Neural cell (in vitro differentiated cells): ENCODE measurements at regions not wholly inside any gene's neighbourhood (a gene's known extent, or its start where the extent isn't known, plus 50 kb on each side); places are given as distances from the start of the nearest gene placed in this dataset.
"Not testable (repeated sequence)": the region's sequence is repeated elsewhere in the genome, so short reads cannot be mapped to it uniquely, and the experiment has no call there.

Experiments
- H2AFZ ChIP-seq: fragments of 200-600, 300-800 bp; sonication (generic), shearing (Covaris generic); 2 replicates; pipeline ENCODE4 v1.6.0; 2014; ENCODE audit warnings: low read depth, mild to moderate bottlenecking, antibody characterized with exemption, low read length, moderate library complexity
- H3F3A ChIP-seq: fragments of 200-600 bp; shearing (Covaris generic); 2 replicates; pipeline ENCODE4 v1.6.1; 2016; ENCODE audit warnings: mild to moderate bottlenecking, moderate library complexity, mixed read lengths, antibody characterized with exemption, low read length; ENCODE audit not compliant: insufficient read depth, poor library complexity, severe bottlenecking
- H3K27ac ChIP-seq: fragments of 200-600, 300-800 bp; sonication (generic), shearing (Covaris generic); 2 replicates; pipeline ENCODE4 v1.5.1; 2014; ENCODE audit warnings: mild to moderate bottlenecking, low read length, moderate library complexity
- H3K27me3 ChIP-seq: fragments of 300-800, 200-600 bp; sonication (generic), shearing (Covaris generic); 2 replicates; pipeline ENCODE4 v1.6.0; 2014; ENCODE audit warnings: mild to moderate bottlenecking, low read depth, low read length, moderate library complexity; ENCODE audit not compliant: insufficient read depth
- H3K36me3 ChIP-seq: fragments of 300-800, 200-600 bp; sonication (generic), shearing (Covaris generic); 2 replicates; pipeline ENCODE4 v1.5.1; 2014; ENCODE audit warnings: mild to moderate bottlenecking, antibody characterized with exemption, low read length, moderate library complexity; ENCODE audit not compliant: insufficient read depth
- H3K4me2 ChIP-seq: fragments of 300-800, 200-600 bp; sonication (generic), shearing (Covaris generic); 2 replicates; pipeline ENCODE4 v1.6.0; 2014; ENCODE audit warnings: mild to moderate bottlenecking, low read length
- H3K4me3 ChIP-seq: fragments of 300-800, 200-600 bp; sonication (generic), shearing (Covaris generic); 2 replicates; pipeline ENCODE4 v1.5.1; 2014; ENCODE audit warnings: mild to moderate bottlenecking, low read length, moderate library complexity
- H3K79me2 ChIP-seq: fragments of 200-600 bp; shearing (Covaris generic); replicated peaks from 2 replicates; pipeline ENCODE4 v1.6.0; 2014; ENCODE audit warnings: mild to moderate bottlenecking, low read length, moderate library complexity; ENCODE audit not compliant: insufficient read depth
- H3K9ac ChIP-seq: fragments of 300-800, 200-600 bp; sonication (generic), shearing (Covaris generic); 2 replicates; pipeline ENCODE4 v1.6.1; 2016; ENCODE audit warnings: mild to moderate bottlenecking, low read length, mixed read lengths
- H3K9me2 ChIP-seq: fragments of 200-600 bp; shearing (Covaris generic); 2 replicates; pipeline ENCODE4 v1.6.1; 2016; ENCODE audit warnings: mild to moderate bottlenecking, low read length, mixed read lengths; ENCODE audit not compliant: insufficient read depth
- H3K9me3 ChIP-seq: fragments of 200-600, 300-800 bp; sonication (generic), shearing (Covaris generic); 2 replicates; pipeline ENCODE4 v1.6.1; 2016; ENCODE audit warnings: mild to moderate bottlenecking, mixed run types, low read length, moderate library complexity, mixed read lengths
- H4K20me1 ChIP-seq: fragments of 200-600 bp; shearing (Covaris generic); 2 replicates; pipeline ENCODE4 v1.6.1; 2016; ENCODE audit warnings: mild to moderate bottlenecking, mixed run types; ENCODE audit not compliant: insufficient read depth
- EP300 ChIP-seq: fragments of 450-650 bp; conservative IDR thresholded peaks from 2 replicates; pipeline ENCODE4 v1.6.1; 2014; ENCODE audit warnings: antibody characterized with exemption, mild to moderate bottlenecking, moderate library complexity; ENCODE audit not compliant: poor library complexity, severe bottlenecking
- EZH2 ChIP-seq: fragments of 200-600, 300-800 bp; shearing (Covaris generic), sonication (generic); IDR thresholded peaks from 2 replicates; pipeline ENCODE4 v1.6.1; 2014; ENCODE audit warnings: antibody characterized with exemption, low read length, borderline replicate concordance, mild to moderate bottlenecking; ENCODE audit not compliant: insufficient read depth, poor library complexity, severe bottlenecking
- MXI1 ChIP-seq: fragments of 450-650 bp; conservative IDR thresholded peaks from 2 replicates; pipeline ENCODE4 v1.6.1; 2014; ENCODE audit warnings: antibody characterized with exemption, mild to moderate bottlenecking; ENCODE audit not compliant: poor library complexity, severe bottlenecking
- POLR2AphosphoS5 ChIP-seq: IDR thresholded peaks from 2 replicates; pipeline ENCODE4 v1.6.1; 2012
- RAD21 ChIP-seq: fragments of 450-650 bp; conservative IDR thresholded peaks from 2 replicates; pipeline ENCODE4 v1.6.1; 2014; ENCODE audit warnings: antibody characterized with exemption, mild to moderate bottlenecking, moderate library complexity
- SMC3 ChIP-seq: fragments of 450-650 bp; conservative IDR thresholded peaks from 2 replicates; pipeline ENCODE4 v1.6.1; 2014; ENCODE audit warnings: antibody characterized with exemption, mild to moderate bottlenecking, moderate library complexity; ENCODE audit not compliant: poor library complexity
- TAF1 ChIP-seq: IDR thresholded peaks from 2 replicates; pipeline ENCODE4 v1.6.1; 2012; ENCODE audit warnings: low read depth
- TF ChIP-seq, protein P1 (sequence below): IDR thresholded peaks from 2 replicates; pipeline ENCODE4 v1.6.1; 2012; ENCODE audit warnings: borderline replicate concordance
- TF ChIP-seq, protein P2 (sequence below): fragments of 450-650 bp; IDR thresholded peaks from 2 replicates; pipeline ENCODE4 v1.5.1; 2014; ENCODE audit warnings: antibody characterized with exemption, mild to moderate bottlenecking, moderate library complexity; ENCODE audit not compliant: poor library complexity, severe bottlenecking

DNA sequence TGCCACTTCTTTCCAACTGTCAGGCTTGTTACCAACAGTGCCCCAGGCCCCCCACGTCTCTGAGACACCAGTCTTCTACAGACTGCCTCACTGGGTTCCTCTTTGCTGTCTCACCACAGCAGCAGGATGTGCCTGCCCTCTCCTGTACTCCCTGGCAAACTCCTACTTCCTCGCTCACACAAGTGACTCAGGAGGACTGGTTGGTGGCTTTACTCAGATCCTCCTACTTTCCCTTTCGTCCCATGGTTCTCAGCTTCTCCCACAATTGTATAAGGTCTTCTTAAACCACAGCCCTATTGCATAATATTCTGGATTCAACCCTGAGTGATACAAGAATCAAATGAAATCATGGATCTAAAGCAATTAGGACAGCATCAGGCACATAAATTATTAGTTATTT is 246.6 kb upstream of the PROK2 start:
- H3K27me3 ChIP-seq, result no peaks in the 10 kb centered on the region
- no peak overlapping the region for H3K4me2 ChIP-seq
- H3K4me3 ChIP-seq, result no peak overlapping the region
- no peak overlapping the region for H2AFZ ChIP-seq
- H3F3A ChIP-seq, result no peaks in the 10 kb centered on the region
- no peaks in the 10 kb centered on the region for H3K9me3 ChIP-seq
- no peaks in the 10 kb centered on the region for H4K20me1 ChIP-seq
- no peak overlapping the region for H3K27ac ChIP-seq
- H3K9me2 ChIP-seq, result no peaks in the 10 kb centered on the region
- no peak for TF ChIP-seq RAD21
- TF ChIP-seq, protein P1, sequence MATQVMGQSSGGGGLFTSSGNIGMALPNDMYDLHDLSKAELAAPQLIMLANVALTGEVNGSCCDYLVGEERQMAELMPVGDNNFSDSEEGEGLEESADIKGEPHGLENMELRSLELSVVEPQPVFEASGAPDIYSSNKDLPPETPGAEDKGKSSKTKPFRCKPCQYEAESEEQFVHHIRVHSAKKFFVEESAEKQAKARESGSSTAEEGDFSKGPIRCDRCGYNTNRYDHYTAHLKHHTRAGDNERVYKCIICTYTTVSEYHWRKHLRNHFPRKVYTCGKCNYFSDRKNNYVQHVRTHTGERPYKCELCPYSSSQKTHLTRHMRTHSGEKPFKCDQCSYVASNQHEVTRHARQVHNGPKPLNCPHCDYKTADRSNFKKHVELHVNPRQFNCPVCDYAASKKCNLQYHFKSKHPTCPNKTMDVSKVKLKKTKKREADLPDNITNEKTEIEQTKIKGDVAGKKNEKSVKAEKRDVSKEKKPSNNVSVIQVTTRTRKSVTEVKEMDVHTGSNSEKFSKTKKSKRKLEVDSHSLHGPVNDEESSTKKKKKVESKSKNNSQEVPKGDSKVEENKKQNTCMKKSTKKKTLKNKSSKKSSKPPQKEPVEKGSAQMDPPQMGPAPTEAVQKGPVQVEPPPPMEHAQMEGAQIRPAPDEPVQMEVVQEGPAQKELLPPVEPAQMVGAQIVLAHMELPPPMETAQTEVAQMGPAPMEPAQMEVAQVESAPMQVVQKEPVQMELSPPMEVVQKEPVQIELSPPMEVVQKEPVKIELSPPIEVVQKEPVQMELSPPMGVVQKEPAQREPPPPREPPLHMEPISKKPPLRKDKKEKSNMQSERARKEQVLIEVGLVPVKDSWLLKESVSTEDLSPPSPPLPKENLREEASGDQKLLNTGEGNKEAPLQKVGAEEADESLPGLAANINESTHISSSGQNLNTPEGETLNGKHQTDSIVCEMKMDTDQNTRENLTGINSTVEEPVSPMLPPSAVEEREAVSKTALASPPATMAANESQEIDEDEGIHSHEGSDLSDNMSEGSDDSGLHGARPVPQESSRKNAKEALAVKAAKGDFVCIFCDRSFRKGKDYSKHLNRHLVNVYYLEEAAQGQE, result no peak
- TF ChIP-seq EZH2, result no peak
- TF ChIP-seq SMC3, result no peak
- no peak for TF ChIP-seq POLR2AphosphoS5
- TF ChIP-seq, protein P2, sequence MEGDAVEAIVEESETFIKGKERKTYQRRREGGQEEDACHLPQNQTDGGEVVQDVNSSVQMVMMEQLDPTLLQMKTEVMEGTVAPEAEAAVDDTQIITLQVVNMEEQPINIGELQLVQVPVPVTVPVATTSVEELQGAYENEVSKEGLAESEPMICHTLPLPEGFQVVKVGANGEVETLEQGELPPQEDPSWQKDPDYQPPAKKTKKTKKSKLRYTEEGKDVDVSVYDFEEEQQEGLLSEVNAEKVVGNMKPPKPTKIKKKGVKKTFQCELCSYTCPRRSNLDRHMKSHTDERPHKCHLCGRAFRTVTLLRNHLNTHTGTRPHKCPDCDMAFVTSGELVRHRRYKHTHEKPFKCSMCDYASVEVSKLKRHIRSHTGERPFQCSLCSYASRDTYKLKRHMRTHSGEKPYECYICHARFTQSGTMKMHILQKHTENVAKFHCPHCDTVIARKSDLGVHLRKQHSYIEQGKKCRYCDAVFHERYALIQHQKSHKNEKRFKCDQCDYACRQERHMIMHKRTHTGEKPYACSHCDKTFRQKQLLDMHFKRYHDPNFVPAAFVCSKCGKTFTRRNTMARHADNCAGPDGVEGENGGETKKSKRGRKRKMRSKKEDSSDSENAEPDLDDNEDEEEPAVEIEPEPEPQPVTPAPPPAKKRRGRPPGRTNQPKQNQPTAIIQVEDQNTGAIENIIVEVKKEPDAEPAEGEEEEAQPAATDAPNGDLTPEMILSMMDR, result no peak
- TF ChIP-seq EP300, result no peak
- TF ChIP-seq MXI1, result no peak
- TF ChIP-seq TAF1, result no peak
- H3K79me2 ChIP-seq, result no peaks in the 10 kb centered on the region
- no peaks in the 10 kb centered on the region for H3K36me3 ChIP-seq
- H3K9ac ChIP-seq, result no peak overlapping the region

DNA sequence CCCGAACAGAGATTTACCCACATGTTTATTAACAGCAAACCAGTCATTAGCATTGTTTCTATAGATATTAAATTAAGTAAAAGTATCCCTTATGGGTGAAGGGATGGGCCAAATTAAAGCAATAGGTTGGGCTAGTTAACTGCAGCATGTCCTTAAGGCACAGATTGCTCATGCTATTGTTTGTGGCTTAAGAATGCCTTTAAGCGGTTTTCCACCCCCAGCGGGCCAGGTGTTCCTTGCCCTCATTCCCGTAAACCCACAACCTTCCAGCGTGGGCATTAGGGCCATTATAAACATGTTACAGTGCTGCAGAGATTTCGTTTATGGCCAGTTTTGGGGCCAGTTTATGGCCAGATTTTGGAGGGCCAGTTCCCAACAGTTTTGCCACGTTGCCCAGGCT is 245.3 kb upstream of the PROK2 start:
- H3K9me2 ChIP-seq, H3K4me2 ChIP-seq, H4K20me1 ChIP-seq, H3K9ac ChIP-seq, H3K9me3 ChIP-seq, H3K27me3 ChIP-seq, H3F3A ChIP-seq, H3K79me2 ChIP-seq, H2AFZ ChIP-seq, H3K4me3 ChIP-seq, H3K36me3 ChIP-seq, H3K27ac ChIP-seq: not testable (repeated sequence)

DNA sequence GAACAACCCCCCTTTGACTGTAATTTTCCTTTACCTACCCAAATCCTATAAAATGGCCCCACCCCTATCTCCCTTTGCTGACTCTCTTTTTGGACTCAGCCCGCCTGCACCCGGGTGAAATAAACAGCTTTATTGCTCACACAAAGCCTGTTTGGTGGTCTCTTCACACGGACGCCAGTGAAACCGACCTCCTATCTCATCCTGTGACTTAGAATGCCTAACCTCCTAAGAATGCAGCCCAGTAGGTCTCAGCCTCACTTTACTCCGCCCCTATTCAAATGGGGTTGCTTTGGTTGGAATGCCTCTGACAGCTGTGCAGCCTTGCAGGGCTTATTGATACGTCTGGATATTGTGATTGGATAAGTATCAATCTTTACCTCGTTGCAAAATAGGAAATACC is 243.8 kb upstream of the PROK2 start:
- H3K9ac ChIP-seq, H3K4me2 ChIP-seq, H3K27me3 ChIP-seq, H2AFZ ChIP-seq, H3K4me3 ChIP-seq, H3F3A ChIP-seq, H3K9me3 ChIP-seq, H4K20me1 ChIP-seq, H3K79me2 ChIP-seq, H3K27ac ChIP-seq, H3K9me2 ChIP-seq, H3K36me3 ChIP-seq: not testable (repeated sequence)

DNA sequence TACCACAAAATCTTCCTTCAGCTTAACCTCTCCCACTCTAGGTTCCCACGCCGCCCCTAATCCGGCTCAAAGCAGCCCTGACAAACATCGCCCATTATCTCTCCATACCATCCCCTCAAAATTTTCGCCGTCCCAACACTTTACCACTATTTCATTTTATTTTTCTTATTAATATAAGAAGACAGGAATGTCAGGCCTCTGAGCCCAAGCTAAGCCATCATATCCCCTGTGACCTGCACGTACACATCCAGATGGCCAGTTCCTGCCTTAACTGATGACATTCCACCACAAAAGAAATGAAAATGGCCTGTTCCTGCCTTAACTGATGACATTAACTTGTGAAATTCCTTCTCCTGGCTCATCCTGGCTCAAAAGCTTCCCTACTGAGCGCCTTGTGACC is 243.4 kb upstream of the PROK2 start:
- H4K20me1 ChIP-seq, H3K27ac ChIP-seq, H3K36me3 ChIP-seq, H3F3A ChIP-seq, H3K9me3 ChIP-seq, H3K9me2 ChIP-seq, H3K4me3 ChIP-seq, H2AFZ ChIP-seq, H3K27me3 ChIP-seq, H3K79me2 ChIP-seq, H3K9ac ChIP-seq, H3K4me2 ChIP-seq: not testable (repeated sequence)

DNA sequence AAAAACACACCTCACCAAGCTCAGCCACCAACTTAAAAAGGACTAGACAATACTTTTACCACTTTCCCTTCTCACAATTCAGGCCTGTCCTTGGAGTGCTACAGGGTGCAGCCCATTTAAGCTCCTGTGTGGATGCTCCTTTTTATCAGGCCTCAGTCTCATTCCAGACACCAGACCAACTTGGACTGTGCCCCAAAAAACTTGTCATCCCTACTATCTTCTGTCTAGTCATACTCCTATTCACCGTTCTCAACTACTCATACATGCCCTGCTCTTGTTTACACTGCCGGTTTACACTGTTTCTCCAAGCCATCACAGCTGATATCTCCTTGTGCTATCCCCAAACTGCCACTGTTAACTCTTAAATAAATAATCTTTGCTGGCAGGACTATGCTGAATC is 242.8 kb upstream of the PROK2 start:
- H3K4me2 ChIP-seq, result not testable (repeated sequence)

More for the DNA sequence above, 242.8 kb upstream of the PROK2 start:
- H3K27ac ChIP-seq, H3K9me2 ChIP-seq, H3K4me3 ChIP-seq, H2AFZ ChIP-seq, H3K36me3 ChIP-seq, H3F3A ChIP-seq, H3K79me2 ChIP-seq, H3K9ac ChIP-seq, H3K27me3 ChIP-seq, H4K20me1 ChIP-seq, H3K9me3 ChIP-seq: not testable (repeated sequence)
